ENCODE measurements at regions not wholly inside any gene's neighbourhood (a gene's known extent, or its start where the extent isn't known, plus 50 kb on each side); places are given as distances from the start of the nearest gene placed in this dataset.
A peak's percentile ranks its signal among the peaks of the same experiment; 100 is the strongest.

- peak; percentile 53 for TF ChIP-seq CTCF (IDR thresholded peaks at IDR 0.05)
- no peak for TF ChIP-seq EZH2 (IDR thresholded peaks at IDR 0.05)
Observed at GRCh38 chr3:159766563-159767185, 222.0 kb upstream of the IL12A start.
